ENCODE measurements at regions not wholly inside any gene's neighbourhood (a gene's known extent, or its start where the extent isn't known, plus 50 kb on each side); places are given as distances from the start of the nearest gene placed in this dataset.
"Not testable (repeated sequence)": the region's sequence is repeated elsewhere in the genome, so short reads cannot be mapped to it uniquely, and the experiment has no call there.

- TF ChIP-seq IRF3 (IDR thresholded peaks at IDR 0.05; ENCODE audit: low read depth, low read length) (no peak), RCOR1 (IDR thresholded peaks at IDR 0.05; ENCODE audit: low read length) (no peak), CHD2 (IDR thresholded peaks at IDR 0.05; ENCODE audit: low read length, partially characterized antibody) (no peak), GATA2 (CRISPR knock-in tag; IDR thresholded peaks at IDR 0.05) (no peak), TAF1 (IDR thresholded peaks at IDR 0.05; ENCODE audit: borderline replicate concordance, low read depth, low read length) (no peak), USF2 (IDR thresholded peaks at IDR 0.05; ENCODE audit: borderline replicate concordance, low read depth, low read length) (no peak), FOXJ3 (CRISPR knock-in tag; IDR thresholded peaks at IDR 0.05) (no peak), YY1 (IDR thresholded peaks at IDR 0.05; ENCODE audit: low read depth) (no peak), ELF1 (IDR thresholded peaks at IDR 0.05) (no peak), EP300 (IDR thresholded peaks at IDR 0.05; ENCODE audit: borderline replicate concordance in 1 of 2, low read depth in 1 of 2, low read length in 1 of 2) (no peak), TEAD4 (IDR thresholded peaks at IDR 0.05; ENCODE audit: borderline replicate concordance, insufficient read depth) (no peak)
Observed at GRCh38 chr6:14567842-14568241, 450.3 kb downstream of the CD83 start (continued).

GRCh38 chr6:14569394-14569793, 451.8 kb downstream of the CD83 start:
- no peak for TF ChIP-seq MEF2A (IDR thresholded peaks at IDR 0.05; ENCODE audit: borderline replicate concordance, low read depth)
- Histone ChIP-seq H3K9me3 (no peaks in the 10 kb centered on the region), H3K4me3 (ENCODE audit: low read depth in 2 of 2, low read length in 1 of 2) (no peak overlapping the region), H3K27me3 (ENCODE audit: insufficient read depth) (no peaks in the 10 kb centered on the region), H3K9ac (no peak overlapping the region), H3K36me3 (replicated peaks in 1 of 2; ENCODE audit: control insufficient read depth in 1 of 2, insufficient read depth in 2 of 2, low read length in 1 of 2) (no peaks in the 10 kb centered on the region), H4K20me1 (ENCODE audit: insufficient read depth) (no peaks in the 10 kb centered on the region), H3K9me2 (no peaks in the 10 kb centered on the region), H2AFZ (ENCODE audit: low read depth) (no peak overlapping the region), H3K27ac (ENCODE audit: low read depth in 2 of 2, low read length in 1 of 2) (no peak overlapping the region), H3K4me1 (ENCODE audit: control insufficient read depth in 1 of 2, insufficient read depth in 2 of 2, low read depth in 1 of 2, low read length in 1 of 2) (no peaks in the 10 kb centered on the region), H3F3A (replicated peaks; ENCODE audit: insufficient read depth) (no peaks in the 10 kb centered on the region), H3K4me2 (no peak overlapping the region), H3K79me2 (ENCODE audit: insufficient read depth) (no peaks in the 10 kb centered on the region)
- WGBS (ENCODE audit: low lambda C conversion rate): 37% methylated on average over 1 of the region's 1 CpG
- DNase-seq: no peak
- CTCF ChIA-PET: interaction anchor here (0.6 kb wide), 1 partner anchor 411 kb away, joined by 3 read pairs; no protein-coding TSS in a partner anchor
- POLR2A ChIA-PET: no interaction called here

- 10% methylated on average over 2 of the region's 5 CpGs for WGBS (ENCODE audit: low lambda C conversion rate)
- H3K9me2 ChIP-seq; H3K9ac ChIP-seq; H3K4me1 ChIP-seq (ENCODE audit: control insufficient read depth in 1 of 2, insufficient read depth in 2 of 2, low read depth in 1 of 2, low read length in 1 of 2); H2AFZ ChIP-seq (ENCODE audit: low read depth); H3K4me3 ChIP-seq (ENCODE audit: low read depth in 2 of 2, low read length in 1 of 2); H3K9me3 ChIP-seq; H4K20me1 ChIP-seq (ENCODE audit: insufficient read depth); H3F3A ChIP-seq (replicated peaks; ENCODE audit: insufficient read depth); H3K27ac ChIP-seq (ENCODE audit: low read depth in 2 of 2, low read length in 1 of 2); CTCF ChIA-PET; H3K4me2 ChIP-seq; H3K36me3 ChIP-seq (replicated peaks in 1 of 2; ENCODE audit: control insufficient read depth in 1 of 2, insufficient read depth in 2 of 2, low read length in 1 of 2); POLR2A ChIA-PET; H3K27me3 ChIP-seq (ENCODE audit: insufficient read depth); H3K79me2 ChIP-seq (ENCODE audit: insufficient read depth); DNase-seq: not testable (repeated sequence)
Observed at GRCh38 chr6:14569874-14570273, 452.3 kb downstream of the CD83 start.

Data from SK-N-SH (cell line).